ENCODE measurements at regions not wholly inside any gene's neighbourhood (a gene's known extent, or its start where the extent isn't known, plus 50 kb on each side); places are given as distances from the start of the nearest gene placed in this dataset.

DNA sequence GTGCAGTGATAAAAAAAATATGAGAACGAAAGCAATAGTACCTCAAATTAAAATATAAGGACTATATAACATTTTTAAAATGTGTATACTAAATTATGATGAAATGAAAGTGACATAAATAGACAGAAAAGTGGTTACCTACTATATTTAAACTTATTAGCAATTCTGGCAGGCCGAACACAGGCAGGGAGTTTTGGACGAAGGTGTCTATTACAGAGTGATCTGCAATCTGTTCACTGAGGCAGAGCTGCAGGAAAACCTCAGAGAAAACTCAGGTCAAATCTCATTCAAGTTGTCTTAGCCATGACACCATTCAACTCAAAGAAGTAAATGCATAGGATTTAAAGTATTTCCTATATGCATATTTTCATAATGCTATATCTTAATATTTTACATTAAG, 274.8 kb upstream of the GULP1 start:
- no peak for ATAC-seq
- TF ChIP-seq, protein P1, sequence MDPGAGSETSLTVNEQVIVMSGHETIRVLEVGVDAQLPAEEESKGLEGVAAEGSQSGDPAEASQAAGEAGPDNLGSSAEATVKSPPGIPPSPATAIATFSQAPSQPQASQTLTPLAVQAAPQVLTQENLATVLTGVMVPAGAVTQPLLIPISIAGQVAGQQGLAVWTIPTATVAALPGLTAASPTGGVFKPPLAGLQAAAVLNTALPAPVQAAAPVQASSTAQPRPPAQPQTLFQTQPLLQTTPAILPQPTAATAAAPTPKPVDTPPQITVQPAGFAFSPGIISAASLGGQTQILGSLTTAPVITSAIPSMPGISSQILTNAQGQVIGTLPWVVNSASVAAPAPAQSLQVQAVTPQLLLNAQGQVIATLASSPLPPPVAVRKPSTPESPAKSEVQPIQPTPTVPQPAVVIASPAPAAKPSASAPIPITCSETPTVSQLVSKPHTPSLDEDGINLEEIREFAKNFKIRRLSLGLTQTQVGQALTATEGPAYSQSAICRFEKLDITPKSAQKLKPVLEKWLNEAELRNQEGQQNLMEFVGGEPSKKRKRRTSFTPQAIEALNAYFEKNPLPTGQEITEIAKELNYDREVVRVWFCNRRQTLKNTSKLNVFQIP (CRISPR knock-in tag; IDR thresholded peaks at IDR 0.05; ENCODE audit: borderline replicate concordance, low read depth): no peak
- TF ChIP-seq TCF4 (CRISPR knock-in tag; IDR thresholded peaks at IDR 0.05; ENCODE audit: borderline replicate concordance) (no peak), ZFP3 (CRISPR knock-in tag; IDR thresholded peaks at IDR 0.05) (no peak), ZC3H10 (CRISPR knock-in tag; IDR thresholded peaks at IDR 0.05) (no peak), TSHZ2 (CRISPR knock-in tag; IDR thresholded peaks at IDR 0.05) (no peak), ZNF8 (CRISPR knock-in tag; IDR thresholded peaks at IDR 0.05) (no peak), BACH2 (CRISPR knock-in tag; IDR thresholded peaks at IDR 0.05; ENCODE audit: borderline replicate concordance) (no peak), PPARA (CRISPR knock-in tag; IDR thresholded peaks at IDR 0.05; ENCODE audit: borderline replicate concordance) (no peak), RARB (CRISPR knock-in tag; IDR thresholded peaks at IDR 0.05) (no peak), ISL1 (CRISPR knock-in tag; IDR thresholded peaks at IDR 0.05) (no peak), ESRRG (CRISPR knock-in tag; IDR thresholded peaks at IDR 0.05) (no peak)
- TF ChIP-seq, protein P2, sequence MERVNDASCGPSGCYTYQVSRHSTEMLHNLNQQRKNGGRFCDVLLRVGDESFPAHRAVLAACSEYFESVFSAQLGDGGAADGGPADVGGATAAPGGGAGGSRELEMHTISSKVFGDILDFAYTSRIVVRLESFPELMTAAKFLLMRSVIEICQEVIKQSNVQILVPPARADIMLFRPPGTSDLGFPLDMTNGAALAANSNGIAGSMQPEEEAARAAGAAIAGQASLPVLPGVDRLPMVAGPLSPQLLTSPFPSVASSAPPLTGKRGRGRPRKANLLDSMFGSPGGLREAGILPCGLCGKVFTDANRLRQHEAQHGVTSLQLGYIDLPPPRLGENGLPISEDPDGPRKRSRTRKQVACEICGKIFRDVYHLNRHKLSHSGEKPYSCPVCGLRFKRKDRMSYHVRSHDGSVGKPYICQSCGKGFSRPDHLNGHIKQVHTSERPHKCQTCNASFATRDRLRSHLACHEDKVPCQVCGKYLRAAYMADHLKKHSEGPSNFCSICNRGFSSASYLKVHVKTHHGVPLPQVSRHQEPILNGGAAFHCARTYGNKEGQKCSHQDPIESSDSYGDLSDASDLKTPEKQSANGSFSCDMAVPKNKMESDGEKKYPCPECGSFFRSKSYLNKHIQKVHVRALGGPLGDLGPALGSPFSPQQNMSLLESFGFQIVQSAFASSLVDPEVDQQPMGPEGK (CRISPR knock-in tag; IDR thresholded peaks at IDR 0.05; ENCODE audit: borderline replicate concordance): no peak

- no peak for ATAC-seq
- TF ChIP-seq GLIS3 (CRISPR knock-in tag; IDR thresholded peaks at IDR 0.05) (no peak), ESRRG (CRISPR knock-in tag; IDR thresholded peaks at IDR 0.05) (no peak), ARNTL (CRISPR knock-in tag; IDR thresholded peaks at IDR 0.05; ENCODE audit: borderline replicate concordance, low read depth) (no peak), TOX (CRISPR knock-in tag; IDR thresholded peaks at IDR 0.05; ENCODE audit: borderline replicate concordance) (no peak), RARB (CRISPR knock-in tag; IDR thresholded peaks at IDR 0.05) (no peak), BACH2 (CRISPR knock-in tag; IDR thresholded peaks at IDR 0.05; ENCODE audit: borderline replicate concordance) (no peak), CSDC2 (CRISPR knock-in tag; IDR thresholded peaks at IDR 0.05) (no peak), SNAI2 (CRISPR knock-in tag; IDR thresholded peaks at IDR 0.05) (no peak), TCF4 (CRISPR knock-in tag; IDR thresholded peaks at IDR 0.05; ENCODE audit: borderline replicate concordance) (no peak), ZFP3 (CRISPR knock-in tag; IDR thresholded peaks at IDR 0.05) (no peak), ISL1 (CRISPR knock-in tag; IDR thresholded peaks at IDR 0.05) (no peak), CREB5 (CRISPR knock-in tag; IDR thresholded peaks at IDR 0.05; ENCODE audit: low read depth) (no peak), ZNF8 (CRISPR knock-in tag; IDR thresholded peaks at IDR 0.05) (no peak), ZC3H10 (CRISPR knock-in tag; IDR thresholded peaks at IDR 0.05) (no peak), PPARA (CRISPR knock-in tag; IDR thresholded peaks at IDR 0.05; ENCODE audit: borderline replicate concordance) (no peak)
- TF ChIP-seq, protein P1 (CRISPR knock-in tag; IDR thresholded peaks at IDR 0.05; ENCODE audit: borderline replicate concordance, low read depth): no peak
Measured at GRCh38 chr2:188022389-188022788, 269.3 kb upstream of the GULP1 start.

GRCh38 chr2:188023035-188023434, 268.6 kb upstream of the GULP1 start:
- TF ChIP-seq TSHZ2 (CRISPR knock-in tag; IDR thresholded peaks at IDR 0.05) (0 out of 2 replicates have a peak, but pooled peaks have one; percentile 68), CSRNP3 (CRISPR knock-in tag; IDR thresholded peaks at IDR 0.05) (no peak), TCF4 (CRISPR knock-in tag; IDR thresholded peaks at IDR 0.05; ENCODE audit: borderline replicate concordance) (peak; percentile 71)
- no peak for ATAC-seq

Data from SK-N-SH treated with all-trans-retinoic acid at 6 μM for 48 hours (cell line).